Activated naive CD8-positive, alpha-beta T cell treated with anti-CD3 and anti-CD28 coated beads, Interleukin-2, amount 50 U/mL, for 24 hours (primary cell): ENCODE measurements at regions not wholly inside any gene's neighbourhood (a gene's known extent, or its start where the extent isn't known, plus 50 kb on each side); places are given as distances from the start of the nearest gene placed in this dataset.
A peak's percentile ranks its signal among the peaks of the same experiment; 100 is the strongest.
"Not testable (repeated sequence)": the region's sequence is repeated elsewhere in the genome, so short reads cannot be mapped to it uniquely, and the experiment has no call there.

Experiments
- ATAC-seq: fragments of 150-1000 bp; cut with Tn5 transposase; one replicate; pipeline ENCODE4 v1.10.0; 2021
- DNase-seq: peaks from one replicate; pipeline ENCODE4 v3.0.0; 2021
- H3K27ac Mint-ChIP-seq: one replicate; pipeline ENCODE4 v1.8.0; 2021; ENCODE audit warnings: mild to moderate bottlenecking, mixed read lengths
- H3K27me3 Mint-ChIP-seq: one replicate; pipeline ENCODE4 v1.8.0; 2021; ENCODE audit warnings: mixed read lengths
- H3K36me3 Mint-ChIP-seq: one replicate; pipeline ENCODE4 v1.8.0; 2021; ENCODE audit warnings: low read depth, mixed read lengths
- H3K4me1 Mint-ChIP-seq: one replicate; pipeline ENCODE4 v1.8.0; 2021; ENCODE audit warnings: mixed read lengths
- H3K4me3 Mint-ChIP-seq: one replicate; pipeline ENCODE4 v1.8.0; 2021; ENCODE audit warnings: mild to moderate bottlenecking, moderate library complexity, mixed read lengths
- H3K9me3 Mint-ChIP-seq: one replicate; pipeline ENCODE4 v1.8.0; 2021; ENCODE audit warnings: mixed read lengths

GRCh38 chr9:65403072-65403471, 118.1 kb upstream of the FOXD4L5 start:
- ATAC-seq, result not testable (repeated sequence)

GRCh38 chr9:65402206-65402870, 117.3 kb upstream of the FOXD4L5 start:
- not testable (repeated sequence) for H3K36me3 Mint-ChIP-seq, H3K27me3 Mint-ChIP-seq, H3K4me1 Mint-ChIP-seq, ATAC-seq, H3K4me3 Mint-ChIP-seq, H3K9me3 Mint-ChIP-seq, DNase-seq, H3K27ac Mint-ChIP-seq

More at GRCh38 chr9:65403072-65403471, 118.1 kb upstream of the FOXD4L5 start:
- H3K36me3 Mint-ChIP-seq, H3K9me3 Mint-ChIP-seq, H3K4me1 Mint-ChIP-seq, DNase-seq, H3K4me3 Mint-ChIP-seq, H3K27ac Mint-ChIP-seq, H3K27me3 Mint-ChIP-seq: not testable (repeated sequence)

GRCh38 chr9:65401456-65402045, 116.5 kb upstream of the FOXD4L5 start:
- not testable (repeated sequence) for H3K36me3 Mint-ChIP-seq, H3K9me3 Mint-ChIP-seq, H3K4me3 Mint-ChIP-seq, H3K4me1 Mint-ChIP-seq, H3K27ac Mint-ChIP-seq, H3K27me3 Mint-ChIP-seq, DNase-seq, ATAC-seq

- no peaks in the 10 kb centered on the region for H3K27me3 Mint-ChIP-seq
- no peak overlapping the region for H3K4me3 Mint-ChIP-seq
- no peak for DNase-seq
- no peak for ATAC-seq
- no peaks in the 10 kb centered on the region for H3K36me3 Mint-ChIP-seq
- H3K4me1 Mint-ChIP-seq, result no peaks in the 10 kb centered on the region
- H3K27ac Mint-ChIP-seq, result no peak overlapping the region
- peaks cover 13% of the 10 kb centered on the region for H3K9me3 Mint-ChIP-seq
Measured at GRCh38 chr9:65400886-65401285, 115.9 kb upstream of the FOXD4L5 start.

GRCh38 chr9:65397763-65398719, 113.0 kb upstream of the FOXD4L5 start:
- DNase-seq, H3K4me1 Mint-ChIP-seq, ATAC-seq, H3K36me3 Mint-ChIP-seq, H3K27ac Mint-ChIP-seq, H3K27me3 Mint-ChIP-seq, H3K4me3 Mint-ChIP-seq: not testable (repeated sequence)
- peaks cover 15% of the 10 kb centered on the region for H3K9me3 Mint-ChIP-seq

GRCh38 chr9:65397226-65397625, 112.2 kb upstream of the FOXD4L5 start:
- not testable (repeated sequence) for DNase-seq, ATAC-seq, H3K4me1 Mint-ChIP-seq, H3K27ac Mint-ChIP-seq, H3K27me3 Mint-ChIP-seq, H3K4me3 Mint-ChIP-seq, H3K36me3 Mint-ChIP-seq
- peaks cover 13% of the 10 kb centered on the region for H3K9me3 Mint-ChIP-seq

- H3K36me3 Mint-ChIP-seq, H3K27me3 Mint-ChIP-seq, H3K4me3 Mint-ChIP-seq, DNase-seq, H3K27ac Mint-ChIP-seq, ATAC-seq, H3K4me1 Mint-ChIP-seq: not testable (repeated sequence)
- peaks cover 13% of the 10 kb centered on the region for H3K9me3 Mint-ChIP-seq
Measured at GRCh38 chr9:65396601-65397000, 111.6 kb upstream of the FOXD4L5 start.

GRCh38 chr9:65395789-65396188, 110.8 kb upstream of the FOXD4L5 start:
- peaks cover 13% of the 10 kb centered on the region for H3K9me3 Mint-ChIP-seq
- not testable (repeated sequence) for H3K27ac Mint-ChIP-seq, H3K36me3 Mint-ChIP-seq, H3K27me3 Mint-ChIP-seq, DNase-seq, H3K4me3 Mint-ChIP-seq, ATAC-seq, H3K4me1 Mint-ChIP-seq

GRCh38 chr9:65395121-65395520, 110.1 kb upstream of the FOXD4L5 start:
- H3K4me3 Mint-ChIP-seq, H3K27ac Mint-ChIP-seq, DNase-seq, H3K27me3 Mint-ChIP-seq, H3K36me3 Mint-ChIP-seq, ATAC-seq, H3K4me1 Mint-ChIP-seq: not testable (repeated sequence)
- peaks cover 13% of the 10 kb centered on the region for H3K9me3 Mint-ChIP-seq

GRCh38 chr9:65393111-65393810, 108.3 kb upstream of the FOXD4L5 start:
- ATAC-seq, H3K27me3 Mint-ChIP-seq, DNase-seq, H3K4me3 Mint-ChIP-seq, H3K27ac Mint-ChIP-seq, H3K4me1 Mint-ChIP-seq, H3K36me3 Mint-ChIP-seq: not testable (repeated sequence)
- H3K9me3 Mint-ChIP-seq, result peaks cover 17% of the 10 kb centered on the region

GRCh38 chr9:65392611-65393010, 107.6 kb upstream of the FOXD4L5 start:
- DNase-seq, ATAC-seq, H3K27me3 Mint-ChIP-seq, H3K4me3 Mint-ChIP-seq, H3K27ac Mint-ChIP-seq, H3K4me1 Mint-ChIP-seq, H3K36me3 Mint-ChIP-seq: not testable (repeated sequence)
- peaks cover 14% of the 10 kb centered on the region for H3K9me3 Mint-ChIP-seq

GRCh38 chr9:65389710-65390109, 104.7 kb upstream of the FOXD4L5 start:
- not testable (repeated sequence) for H3K27me3 Mint-ChIP-seq, H3K9me3 Mint-ChIP-seq, H3K36me3 Mint-ChIP-seq, H3K4me3 Mint-ChIP-seq, H3K27ac Mint-ChIP-seq, H3K4me1 Mint-ChIP-seq
- DNase-seq (peak; percentile 9), ATAC-seq (peak; percentile 46)

- ATAC-seq, H3K27me3 Mint-ChIP-seq, H3K4me3 Mint-ChIP-seq, H3K9me3 Mint-ChIP-seq, H3K27ac Mint-ChIP-seq, H3K36me3 Mint-ChIP-seq, H3K4me1 Mint-ChIP-seq, DNase-seq: not testable (repeated sequence)
Measured at GRCh38 chr9:65389216-65389615, 104.2 kb upstream of the FOXD4L5 start.

- peak; percentile 77 for DNase-seq
- not testable (repeated sequence) for H3K27ac Mint-ChIP-seq, H3K36me3 Mint-ChIP-seq, H3K4me1 Mint-ChIP-seq, H3K9me3 Mint-ChIP-seq, ATAC-seq, H3K27me3 Mint-ChIP-seq
- H3K4me3 Mint-ChIP-seq, result peak overlapping the region; percentile 43
Measured at GRCh38 chr9:65386699-65387098, 101.7 kb upstream of the FOXD4L5 start.
